ENCODE measurements at regions not wholly inside any gene's neighbourhood (a gene's known extent, or its start where the extent isn't known, plus 50 kb on each side); places are given as distances from the start of the nearest gene placed in this dataset.

- intact Hi-C loops (cut with micrococcal nuclease) = no loop called here
- no peaks in the 10 kb centered on the region for H3K4me1 Mint-ChIP-seq (ENCODE audit: low read depth)
- no peak overlapping the region for H3K27ac Mint-ChIP-seq
- H3K27me3 Mint-ChIP-seq (ENCODE audit: low read depth) = no peaks in the 10 kb centered on the region
- H3K9me3 Mint-ChIP-seq = peaks cover 34% of the 10 kb centered on the region
- H3K36me3 Mint-ChIP-seq (ENCODE audit: low read depth) = no peaks in the 10 kb centered on the region
- no peak for DNase-seq (ENCODE audit: low spot score)
- no peak overlapping the region for H3K4me3 Mint-ChIP-seq (ENCODE audit: low read depth)
Observed at GRCh38 chr11:42232673-42233072, 773.2 kb upstream of the LRRC4C start.

- intact Hi-C loops (cut with micrococcal nuclease) = no loop called here
- H3K4me3 Mint-ChIP-seq (ENCODE audit: low read depth) = no peak overlapping the region
- no peaks in the 10 kb centered on the region for H3K36me3 Mint-ChIP-seq (ENCODE audit: low read depth)
- H3K27ac Mint-ChIP-seq = no peak overlapping the region
- peaks cover 37% of the 10 kb centered on the region for H3K9me3 Mint-ChIP-seq
- no peaks in the 10 kb centered on the region for H3K4me1 Mint-ChIP-seq (ENCODE audit: low read depth)
- no peak for DNase-seq (ENCODE audit: low spot score)
- H3K27me3 Mint-ChIP-seq (ENCODE audit: low read depth) = no peaks in the 10 kb centered on the region
Observed at GRCh38 chr11:42234451-42234951, 775.0 kb upstream of the LRRC4C start.

GRCh38 chr11:42237701-42238235 is 778.3 kb upstream of the LRRC4C start:
- H3K27me3 Mint-ChIP-seq (ENCODE audit: low read depth) = no peaks in the 10 kb centered on the region
- no peaks in the 10 kb centered on the region for H3K4me1 Mint-ChIP-seq (ENCODE audit: low read depth)
- H3K36me3 Mint-ChIP-seq (ENCODE audit: low read depth) = no peaks in the 10 kb centered on the region
- intact Hi-C loops (cut with micrococcal nuclease) = no loop called here
- H3K4me3 Mint-ChIP-seq (ENCODE audit: low read depth) = no peak overlapping the region
- H3K9me3 Mint-ChIP-seq = peaks cover 38% of the 10 kb centered on the region
- DNase-seq (ENCODE audit: low spot score) = no peak
- H3K27ac Mint-ChIP-seq = no peak overlapping the region

- H3K36me3 Mint-ChIP-seq (ENCODE audit: low read depth) = no peaks in the 10 kb centered on the region
- DNase-seq (ENCODE audit: low spot score) = no peak
Observed at GRCh38 chr11:42239188-42239587, 779.7 kb upstream of the LRRC4C start.

GRCh38 chr11:42243385-42243784 is 783.9 kb upstream of the LRRC4C start:
- no peak overlapping the region for H3K4me3 Mint-ChIP-seq (ENCODE audit: low read depth)
- H3K27ac Mint-ChIP-seq = no peak overlapping the region
- no peaks in the 10 kb centered on the region for H3K4me1 Mint-ChIP-seq (ENCODE audit: low read depth)
- intact Hi-C loops (cut with micrococcal nuclease) = no loop called here
- H3K36me3 Mint-ChIP-seq (ENCODE audit: low read depth) = no peaks in the 10 kb centered on the region
- H3K27me3 Mint-ChIP-seq (ENCODE audit: low read depth) = no peaks in the 10 kb centered on the region
- no peak for DNase-seq (ENCODE audit: low spot score)
- peaks cover 46% of the 10 kb centered on the region for H3K9me3 Mint-ChIP-seq

More at GRCh38 chr11:42239188-42239587, 779.7 kb upstream of the LRRC4C start:
- H3K27me3 Mint-ChIP-seq (ENCODE audit: low read depth) = no peaks in the 10 kb centered on the region
- H3K27ac Mint-ChIP-seq = no peak overlapping the region
- peaks cover 46% of the 10 kb centered on the region for H3K9me3 Mint-ChIP-seq
- H3K4me1 Mint-ChIP-seq (ENCODE audit: low read depth) = no peaks in the 10 kb centered on the region
- intact Hi-C loops (cut with micrococcal nuclease) = no loop called here
- H3K4me3 Mint-ChIP-seq (ENCODE audit: low read depth) = no peak overlapping the region

- no peaks in the 10 kb centered on the region for H3K4me1 Mint-ChIP-seq (ENCODE audit: low read depth)
- H3K36me3 Mint-ChIP-seq (ENCODE audit: low read depth) = no peaks in the 10 kb centered on the region
- peaks cover 51% of the 10 kb centered on the region for H3K9me3 Mint-ChIP-seq
- DNase-seq (ENCODE audit: low spot score) = no peak
- intact Hi-C loops (cut with micrococcal nuclease) = no loop called here
- no peak overlapping the region for H3K4me3 Mint-ChIP-seq (ENCODE audit: low read depth)
- H3K27ac Mint-ChIP-seq = no peak overlapping the region
- H3K27me3 Mint-ChIP-seq (ENCODE audit: low read depth) = no peaks in the 10 kb centered on the region
Observed at GRCh38 chr11:42244376-42244775, 784.9 kb upstream of the LRRC4C start.

- Mint-ChIP-seq H3K27ac (no peak overlapping the region), H3K9me3 (peaks cover 33% of the 10 kb centered on the region), H3K4me3 (ENCODE audit: low read depth) (no peak overlapping the region), H3K27me3 (ENCODE audit: low read depth) (no peaks in the 10 kb centered on the region), H3K4me1 (ENCODE audit: low read depth) (no peaks in the 10 kb centered on the region), H3K36me3 (ENCODE audit: low read depth) (no peaks in the 10 kb centered on the region)
- intact Hi-C loops (cut with micrococcal nuclease) = no loop called here
- DNase-seq (ENCODE audit: low spot score) = no peak
Observed at GRCh38 chr11:42249401-42249800, 789.9 kb upstream of the LRRC4C start.

- peaks cover 30% of the 10 kb centered on the region for H3K9me3 Mint-ChIP-seq
- no peak overlapping the region for H3K4me3 Mint-ChIP-seq (ENCODE audit: low read depth)
- no peaks in the 10 kb centered on the region for H3K27me3 Mint-ChIP-seq (ENCODE audit: low read depth)
- no peak overlapping the region for H3K27ac Mint-ChIP-seq
- no peak for DNase-seq (ENCODE audit: low spot score)
- H3K36me3 Mint-ChIP-seq (ENCODE audit: low read depth) = no peaks in the 10 kb centered on the region
- intact Hi-C loops (cut with micrococcal nuclease) = no loop called here
- H3K4me1 Mint-ChIP-seq (ENCODE audit: low read depth) = no peaks in the 10 kb centered on the region
Observed at GRCh38 chr11:42249956-42250355, 790.5 kb upstream of the LRRC4C start.

GRCh38 chr11:42251984-42252383 is 792.5 kb upstream of the LRRC4C start:
- intact Hi-C loops (cut with micrococcal nuclease) = no loop called here
- Mint-ChIP-seq H3K4me3 (ENCODE audit: low read depth) (no peak overlapping the region), H3K4me1 (ENCODE audit: low read depth) (no peaks in the 10 kb centered on the region), H3K27ac (no peak overlapping the region), H3K9me3 (peaks cover 39% of the 10 kb centered on the region), H3K36me3 (ENCODE audit: low read depth) (no peaks in the 10 kb centered on the region), H3K27me3 (ENCODE audit: low read depth) (no peaks in the 10 kb centered on the region)
- DNase-seq (ENCODE audit: low spot score) = no peak

- no peak overlapping the region for H3K27ac Mint-ChIP-seq
- intact Hi-C loops (cut with micrococcal nuclease) = no loop called here
- H3K4me3 Mint-ChIP-seq (ENCODE audit: low read depth) = no peak overlapping the region
- no peaks in the 10 kb centered on the region for H3K36me3 Mint-ChIP-seq (ENCODE audit: low read depth)
- peaks cover 33% of the 10 kb centered on the region for H3K9me3 Mint-ChIP-seq
- no peaks in the 10 kb centered on the region for H3K4me1 Mint-ChIP-seq (ENCODE audit: low read depth)
- H3K27me3 Mint-ChIP-seq (ENCODE audit: low read depth) = no peaks in the 10 kb centered on the region
- DNase-seq (ENCODE audit: low spot score) = no peak
Observed at GRCh38 chr11:42253156-42253555, 793.7 kb upstream of the LRRC4C start.

- Mint-ChIP-seq H3K36me3 (ENCODE audit: low read depth) (no peaks in the 10 kb centered on the region), H3K9me3 (peaks cover 43% of the 10 kb centered on the region), H3K4me1 (ENCODE audit: low read depth) (no peaks in the 10 kb centered on the region), H3K4me3 (ENCODE audit: low read depth) (no peak overlapping the region), H3K27me3 (ENCODE audit: low read depth) (no peaks in the 10 kb centered on the region), H3K27ac (no peak overlapping the region)
- intact Hi-C loops (cut with micrococcal nuclease) = no loop called here
- no peak for DNase-seq (ENCODE audit: low spot score)
Observed at GRCh38 chr11:42255906-42256305, 796.5 kb upstream of the LRRC4C start.

GRCh38 chr11:42257534-42257933 is 798.1 kb upstream of the LRRC4C start:
- no peak overlapping the region for H3K4me3 Mint-ChIP-seq (ENCODE audit: low read depth)
- intact Hi-C loops (cut with micrococcal nuclease) = no loop called here

GRCh38 chr11:42265072-42265471 is 805.6 kb upstream of the LRRC4C start:
- Mint-ChIP-seq H3K4me1 (ENCODE audit: low read depth) (no peaks in the 10 kb centered on the region), H3K27me3 (ENCODE audit: low read depth) (no peaks in the 10 kb centered on the region), H3K36me3 (ENCODE audit: low read depth) (no peaks in the 10 kb centered on the region), H3K27ac (no peak overlapping the region), H3K9me3 (peaks cover 32% of the 10 kb centered on the region), H3K4me3 (ENCODE audit: low read depth) (no peak overlapping the region)
- no peak for DNase-seq (ENCODE audit: low spot score)
- intact Hi-C loops (cut with micrococcal nuclease) = no loop called here

More at GRCh38 chr11:42257534-42257933, 798.1 kb upstream of the LRRC4C start:
- H3K27ac Mint-ChIP-seq = no peak overlapping the region
- DNase-seq (ENCODE audit: low spot score) = no peak
- no peaks in the 10 kb centered on the region for H3K36me3 Mint-ChIP-seq (ENCODE audit: low read depth)
- no peaks in the 10 kb centered on the region for H3K4me1 Mint-ChIP-seq (ENCODE audit: low read depth)
- H3K27me3 Mint-ChIP-seq (ENCODE audit: low read depth) = no peaks in the 10 kb centered on the region
- H3K9me3 Mint-ChIP-seq = peaks cover 47% of the 10 kb centered on the region

GRCh38 chr11:42271306-42271705 is 811.9 kb upstream of the LRRC4C start:
- DNase-seq (ENCODE audit: low spot score) = no peak
- Mint-ChIP-seq H3K27ac (no peak overlapping the region), H3K9me3 (peaks cover 44% of the 10 kb centered on the region), H3K27me3 (ENCODE audit: low read depth) (no peaks in the 10 kb centered on the region), H3K36me3 (ENCODE audit: low read depth) (no peaks in the 10 kb centered on the region), H3K4me3 (ENCODE audit: low read depth) (no peak overlapping the region), H3K4me1 (ENCODE audit: low read depth) (no peaks in the 10 kb centered on the region)
- intact Hi-C loops (cut with micrococcal nuclease) = no loop called here

All from activated T-helper 2 cell treated with anti-CD3 and anti-CD28 coated beads, Interferon-gamma antibody, Interleukin-2, Interleukin-4, amounts not matched to agents 10 μg/mL and 5 μg/mL and 100 μg/mL, durations not matched to agents 14 hours and 24 hours and 36 hours (primary cell).